NT2/D1 (cell line): ENCODE measurements at regions not wholly inside any gene's neighbourhood (a gene's known extent, or its start where the extent isn't known, plus 50 kb on each side); places are given as distances from the start of the nearest gene placed in this dataset.

Experiments
- DNase-seq: peaks from one replicate; pipeline ENCODE4 v3.0.0-alpha.2; 2011; ENCODE audit warnings: low read depth, low spot score
- H3K27me3 ChIP-seq: 2 replicates; pipeline ENCODE4 v1.6.0; 2011; ENCODE audit warnings: mild to moderate bottlenecking; ENCODE audit not compliant: insufficient read length, insufficient read depth
- H3K36me3 ChIP-seq: 2 replicates; pipeline ENCODE4 v1.6.1; 2011; ENCODE audit warnings: mild to moderate bottlenecking, low read length, mixed read lengths; ENCODE audit not compliant: insufficient read depth, insufficient read length
- H3K4me1 ChIP-seq: 2 replicates; pipeline ENCODE4 v1.5.1; 2011; ENCODE audit not compliant: insufficient read depth, insufficient read length
- H3K4me3 ChIP-seq: 2 replicates; pipeline ENCODE4 v1.5.1; 2011; ENCODE audit warnings: low read depth; ENCODE audit not compliant: insufficient read length
- H3K9ac ChIP-seq: 2 replicates; pipeline ENCODE4 v1.6.0; 2011; ENCODE audit warnings: low read depth; ENCODE audit not compliant: insufficient read length
- H3K9me3 ChIP-seq: 2 replicates; pipeline ENCODE4 v1.5.1; 2011; ENCODE audit warnings: mild to moderate bottlenecking, low read length; ENCODE audit not compliant: insufficient read depth
- SUZ12 ChIP-seq: IDR thresholded peaks from 2 replicates; pipeline ENCODE4 v1.6.1; 2011; ENCODE audit not compliant: insufficient read length, insufficient read depth; ENCODE audit errors: extremely low read depth
- YY1 ChIP-seq: IDR thresholded peaks from 2 replicates; pipeline ENCODE4 v1.6.1; 2011; ENCODE audit not compliant: insufficient read length, insufficient read depth
- ZNF274 ChIP-seq: IDR thresholded peaks from 2 replicates; pipeline ENCODE4 v1.6.1; 2011; ENCODE audit warnings: mild to moderate bottlenecking, low read depth, low read length

DNA sequence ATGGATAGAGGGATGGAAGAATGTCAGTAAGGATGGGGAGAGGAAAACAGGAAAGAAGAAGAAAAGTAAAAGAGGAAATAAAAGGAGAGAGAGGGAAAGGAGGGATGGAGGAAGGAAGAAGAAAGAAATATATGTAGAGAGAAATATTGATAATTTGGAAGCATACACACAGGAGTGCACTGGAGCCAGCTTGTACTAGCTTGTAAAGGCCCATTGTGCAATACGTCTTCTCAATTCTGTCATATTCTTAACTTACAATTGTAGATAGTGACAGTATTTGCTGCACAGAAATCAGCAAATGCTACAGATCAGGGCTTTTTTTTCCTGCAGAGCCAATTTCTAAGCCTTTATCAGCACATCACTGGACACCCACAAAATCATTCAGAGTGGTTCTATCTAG is 458.8 kb upstream of the WWC1 start:
- Histone ChIP-seq H3K9me3 (no peaks in the 10 kb centered on the region), H3K27me3 (no peaks in the 10 kb centered on the region), H3K4me1 (no peaks in the 10 kb centered on the region), H3K36me3 (no peaks in the 10 kb centered on the region), H3K4me3 (no peak overlapping the region), H3K9ac (no peak overlapping the region)
- TF ChIP-seq YY1 = no peak
- no peak for TF ChIP-seq ZNF274
- no peak for TF ChIP-seq SUZ12
- no peak for DNase-seq

- no peak for DNase-seq
- Histone ChIP-seq H3K36me3 (no peaks in the 10 kb centered on the region), H3K4me3 (no peak overlapping the region), H3K27me3 (no peaks in the 10 kb centered on the region), H3K9me3 (no peaks in the 10 kb centered on the region), H3K9ac (no peak overlapping the region), H3K4me1 (no peaks in the 10 kb centered on the region)
- TF ChIP-seq SUZ12 (no peak), ZNF274 (no peak)
Measured at GRCh38 chr5:167833456-167833855, 458.0 kb upstream of the WWC1 start.

DNA sequence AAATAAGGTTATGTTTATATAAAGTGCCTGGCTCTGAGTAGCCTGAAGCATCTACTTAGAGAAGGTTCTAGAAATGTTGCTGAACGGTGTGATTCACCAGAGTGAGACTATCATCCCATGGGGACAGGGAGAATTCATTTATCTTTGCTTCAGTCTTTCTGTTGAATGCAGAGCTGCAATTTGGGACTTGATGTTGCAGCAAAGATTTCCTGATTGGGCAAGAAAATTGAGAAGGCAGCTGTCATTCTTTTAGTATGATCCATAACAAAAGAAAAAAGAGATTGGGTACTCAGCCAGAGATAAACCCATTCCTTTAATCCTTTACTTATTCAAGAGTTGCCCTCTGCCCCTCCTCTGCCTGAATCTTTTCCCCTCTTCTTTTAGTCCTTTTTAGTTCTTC is 456.3 kb upstream of the WWC1 start:
- TF ChIP-seq ZNF274 (no peak), SUZ12 (no peak), YY1 (no peak)
- no peaks in the 10 kb centered on the region for H3K4me1 ChIP-seq
- H3K9ac ChIP-seq = no peak overlapping the region
- no peak for DNase-seq
- H3K4me3 ChIP-seq = no peak overlapping the region
- no peaks in the 10 kb centered on the region for H3K27me3 ChIP-seq
- H3K9me3 ChIP-seq = no peaks in the 10 kb centered on the region
- no peaks in the 10 kb centered on the region for H3K36me3 ChIP-seq

GRCh38 chr5:167837127-167837526 is 454.3 kb upstream of the WWC1 start:
- H3K9me3 ChIP-seq = no peaks in the 10 kb centered on the region
- no peaks in the 10 kb centered on the region for H3K36me3 ChIP-seq
- H3K4me1 ChIP-seq = no peaks in the 10 kb centered on the region
- H3K27me3 ChIP-seq = no peaks in the 10 kb centered on the region
- DNase-seq = no peak
- TF ChIP-seq SUZ12 = no peak
- TF ChIP-seq YY1 = no peak
- no peak for TF ChIP-seq ZNF274
- no peak overlapping the region for H3K4me3 ChIP-seq
- no peak overlapping the region for H3K9ac ChIP-seq

DNA sequence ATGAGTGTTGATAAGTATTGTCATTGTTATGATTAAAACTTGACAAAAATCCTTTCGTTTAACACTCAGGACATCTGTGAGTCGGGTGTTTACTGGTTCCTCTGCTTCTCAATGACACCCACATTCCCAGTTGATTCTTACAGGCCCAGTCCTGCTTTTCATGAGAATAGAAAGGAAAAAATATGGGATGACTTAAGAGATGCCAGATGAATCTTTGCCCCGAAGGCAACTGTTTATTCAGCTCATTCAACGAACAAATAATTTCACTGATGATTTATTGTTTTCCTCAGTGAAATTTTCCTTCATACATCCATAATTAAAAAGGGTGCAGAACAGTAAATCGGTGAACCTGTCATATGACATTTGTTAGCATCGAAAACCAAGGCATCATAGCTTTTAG is 452.4 kb upstream of the WWC1 start:
- DNase-seq = no peak
- TF ChIP-seq ZNF274 = no peak
- no peaks in the 10 kb centered on the region for H3K4me1 ChIP-seq
- no peaks in the 10 kb centered on the region for H3K36me3 ChIP-seq
- H3K9me3 ChIP-seq = no peaks in the 10 kb centered on the region
- H3K9ac ChIP-seq = no peak overlapping the region
- no peaks in the 10 kb centered on the region for H3K27me3 ChIP-seq
- no peak overlapping the region for H3K4me3 ChIP-seq

GRCh38 chr5:167840527-167841130 is 450.8 kb upstream of the WWC1 start:
- no peak overlapping the region for H3K4me3 ChIP-seq
- TF ChIP-seq SUZ12 (no peak), ZNF274 (no peak), YY1 (no peak)
- DNase-seq = no peak
- no peaks in the 10 kb centered on the region for H3K4me1 ChIP-seq
- H3K27me3 ChIP-seq = no peaks in the 10 kb centered on the region
- H3K9me3 ChIP-seq = no peaks in the 10 kb centered on the region
- no peaks in the 10 kb centered on the region for H3K36me3 ChIP-seq
- no peak overlapping the region for H3K9ac ChIP-seq

DNA sequence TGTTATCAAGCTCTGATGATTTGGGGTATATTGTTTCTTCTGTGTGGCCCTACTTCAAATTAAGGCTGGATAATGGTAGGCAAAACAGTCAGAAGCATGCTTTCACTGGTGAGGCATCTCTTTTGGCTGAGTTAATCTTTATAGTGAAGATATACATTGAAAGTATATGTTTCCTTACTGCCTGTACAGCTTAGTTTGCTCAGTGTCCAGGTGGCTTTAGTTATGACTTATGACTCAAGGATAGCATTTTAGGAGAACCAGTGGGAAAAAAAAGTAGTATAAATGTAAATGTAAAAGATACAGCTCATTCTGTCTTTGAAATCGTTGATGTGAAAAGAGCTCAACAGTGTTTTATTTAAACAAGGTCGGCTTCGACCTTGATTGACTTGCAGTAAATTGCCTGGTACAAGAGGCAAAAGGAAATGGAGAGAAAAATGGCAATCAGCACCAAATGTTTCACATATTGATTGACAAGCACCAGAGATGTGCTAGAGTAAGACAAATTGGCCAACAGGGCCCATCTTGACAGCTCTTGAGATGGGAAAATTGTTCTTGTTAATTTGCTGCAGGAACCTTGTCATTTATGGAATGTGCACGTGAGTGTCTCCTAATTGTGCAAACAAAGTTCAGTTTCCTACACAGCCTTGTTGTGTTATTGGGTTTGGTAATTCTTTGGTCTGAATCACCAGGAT is 447.4 kb upstream of the WWC1 start:
- no peak overlapping the region for H3K4me3 ChIP-seq
- TF ChIP-seq YY1 (no peak), ZNF274 (no peak), SUZ12 (no peak)
- H3K9ac ChIP-seq = no peak overlapping the region
- H3K9me3 ChIP-seq = no peaks in the 10 kb centered on the region
- no peaks in the 10 kb centered on the region for H3K27me3 ChIP-seq
- no peaks in the 10 kb centered on the region for H3K4me1 ChIP-seq
- no peaks in the 10 kb centered on the region for H3K36me3 ChIP-seq
- DNase-seq = no peak
